HEK293T (cell line): ENCODE measurements at regions not wholly inside any gene's neighbourhood (a gene's known extent, or its start where the extent isn't known, plus 50 kb on each side); places are given as distances from the start of the nearest gene placed in this dataset.

Experiments
- FOXK2 ChIP-seq: fragments of 450-650 bp; IDR thresholded peaks from 2 replicates; pipeline ENCODE4 v1.6.1; 2016; ENCODE audit warnings: mild to moderate bottlenecking
- FOXM1 ChIP-seq: fragments of 450-650 bp; IDR thresholded peaks from 2 replicates; pipeline ENCODE4 v1.6.1; 2017; ENCODE audit warnings: mild to moderate bottlenecking, borderline replicate concordance
- HDGF ChIP-seq: fragments of 450-650 bp; IDR thresholded peaks from 2 replicates; pipeline ENCODE4 v1.6.1; 2017; ENCODE audit warnings: antibody characterized with exemption, borderline replicate concordance
- SP1 ChIP-seq: fragments of 450-650 bp; IDR thresholded peaks from 2 replicates; pipeline ENCODE4 v1.6.1; 2017

GRCh38 chr4:137711502-137711901, 179.2 kb upstream of the PCDH18 start:
- TF ChIP-seq HDGF (no peak), FOXM1 (no peak), FOXK2 (no peak), SP1 (no peak)
